HEK293T (cell line): ENCODE measurements at regions not wholly inside any gene's neighbourhood (a gene's known extent, or its start where the extent isn't known, plus 50 kb on each side); places are given as distances from the start of the nearest gene placed in this dataset.
"Not testable (repeated sequence)": the region's sequence is repeated elsewhere in the genome, so short reads cannot be mapped to it uniquely, and the experiment has no call there.

Experiments used
- CTCF ChIA-PET: fragments of 350-600 bp; formaldehyde crosslinking; extraction: SDS; loops from one replicate; lab custom pipeline; 2021; ENCODE audit warnings: antibody characterized with exemption, inconsistent platforms; lab: Yijun Ruan, JAX
- POLR2A ChIA-PET: fragments of 350-600 bp; formaldehyde crosslinking; extraction: SDS; loops from one replicate; lab custom pipeline; 2020; ENCODE audit warnings: antibody characterized with exemption, inconsistent platforms; lab: Yijun Ruan, JAX
- DNase-seq: peaks from one replicate; pipeline ENCODE4 v3.0.0; 2012; ENCODE audit warnings: mixed read lengths; ENCODE audit errors: extremely low spot score
- ARNT ChIP-seq: fragments of 450-650 bp; IDR thresholded peaks from 2 replicates; pipeline ENCODE4 v1.6.1; 2017; ENCODE audit warnings: mild to moderate bottlenecking
- BHLHE40 ChIP-seq: fragments of 450-650 bp; IDR thresholded peaks from 2 replicates; pipeline ENCODE4 v1.6.1; 2016; ENCODE audit warnings: mild to moderate bottlenecking, moderate library complexity, borderline replicate concordance
- CTBP1 ChIP-seq: fragments of 450-650 bp; IDR thresholded peaks from 2 replicates; pipeline ENCODE4 v1.6.1; 2016; ENCODE audit warnings: borderline replicate concordance
- ELF4 ChIP-seq: fragments of 450-650 bp; IDR thresholded peaks from 2 replicates; pipeline ENCODE4 v1.6.1; 2017; ENCODE audit warnings: antibody characterized with exemption
- FOXA1 ChIP-seq: fragments of 450-650 bp; IDR thresholded peaks from 2 replicates; pipeline ENCODE4 v1.6.1; 2016; ENCODE audit warnings: mild to moderate bottlenecking
- FOXK2 ChIP-seq: fragments of 450-650 bp; IDR thresholded peaks from 2 replicates; pipeline ENCODE4 v1.6.1; 2016; ENCODE audit warnings: mild to moderate bottlenecking
- FOXM1 ChIP-seq: fragments of 450-650 bp; IDR thresholded peaks from 2 replicates; pipeline ENCODE4 v1.6.1; 2017; ENCODE audit warnings: mild to moderate bottlenecking, borderline replicate concordance
- HDGF ChIP-seq: fragments of 450-650 bp; IDR thresholded peaks from 2 replicates; pipeline ENCODE4 v1.6.1; 2017; ENCODE audit warnings: antibody characterized with exemption, borderline replicate concordance
- L3MBTL2 ChIP-seq: fragments of 450-650 bp; conservative IDR thresholded peaks from 2 replicates; pipeline ENCODE4 v1.6.1; 2016; ENCODE audit warnings: mild to moderate bottlenecking
- LEF1 ChIP-seq: fragments of 450-650 bp; IDR thresholded peaks from 2 replicates; pipeline ENCODE4 v1.6.1; 2017; ENCODE audit warnings: mild to moderate bottlenecking, borderline replicate concordance
- NFRKB ChIP-seq: fragments of 450-650 bp; IDR thresholded peaks from 2 replicates; pipeline ENCODE4 v1.6.1; 2016; ENCODE audit warnings: mild to moderate bottlenecking, moderate library complexity
- PKNOX1 ChIP-seq: fragments of 450-650 bp; IDR thresholded peaks from 2 replicates; pipeline ENCODE4 v1.6.1; 2016
- SUZ12 ChIP-seq: fragments of 450-650 bp; IDR thresholded peaks from 2 replicates; pipeline ENCODE4 v1.6.1; 2016; ENCODE audit warnings: mild to moderate bottlenecking
- TARDBP ChIP-seq: fragments of 450-650 bp; IDR thresholded peaks from 2 replicates; pipeline ENCODE4 v1.6.1; 2016
- ZNF384 ChIP-seq: fragments of 450-650 bp; IDR thresholded peaks from 2 replicates; pipeline ENCODE4 v1.6.1; 2016

GRCh38 chr1:170436928-170437327, 95.0 kb upstream of the GORAB start:
- POLR2A ChIA-PET = no interaction called here
- no peak for DNase-seq
- CTCF ChIA-PET = no interaction called here
- no peak for TF ChIP-seq NFRKB
- TF ChIP-seq LEF1 = no peak
- TF ChIP-seq ZNF384 = no peak
- TF ChIP-seq FOXM1 = no peak
- TF ChIP-seq PKNOX1 = no peak
- no peak for TF ChIP-seq TARDBP
- TF ChIP-seq HDGF = no peak
- TF ChIP-seq FOXA1 = no peak
- TF ChIP-seq L3MBTL2 = no peak
- no peak for TF ChIP-seq SUZ12
- no peak for TF ChIP-seq CTBP1
- no peak for TF ChIP-seq ELF4
- no peak for TF ChIP-seq ARNT

GRCh38 chr1:170445096-170445495, 86.9 kb upstream of the GORAB start:
- DNase-seq = no peak
- ChIA-PET CTCF (no interaction called here), POLR2A (no interaction called here)
- no peak for TF ChIP-seq FOXM1
- no peak for TF ChIP-seq SUZ12
- no peak for TF ChIP-seq TARDBP
- TF ChIP-seq ELF4 = no peak

GRCh38 chr1:170448661-170449158, 83.3 kb upstream of the GORAB start:
- ChIA-PET POLR2A (no interaction called here), CTCF (no interaction called here)
- DNase-seq = no peak
- TF ChIP-seq BHLHE40 = no peak
- TF ChIP-seq SUZ12 = no peak

GRCh38 chr1:170457325-170458050, 74.5 kb upstream of the GORAB start:
- DNase-seq, POLR2A ChIA-PET: not testable (repeated sequence)
- CTCF ChIA-PET = interaction anchor here (0.6 kb wide), 2 partner anchors 215 to 232 kb away, joined by 3 to 4 read pairs; no protein-coding TSS in a partner anchor

GRCh38 chr1:170460001-170460400, 72.0 kb upstream of the GORAB start:
- ChIA-PET CTCF (no interaction called here), POLR2A (no interaction called here)
- no peak for DNase-seq
- TF ChIP-seq PKNOX1 (no peak), FOXM1 (no peak), HDGF (no peak), ELF4 (no peak), NFRKB (no peak), CTBP1 (no peak), SUZ12 (no peak), FOXK2 (no peak)

- TF ChIP-seq TARDBP (no peak), CTBP1 (0 out of 2 replicates have a peak, but pooled peaks have one; percentile 9)
- POLR2A ChIA-PET = no interaction called here
- CTCF ChIA-PET = no interaction called here
- peak; percentile 37 for DNase-seq
Measured at GRCh38 chr1:170460414-170461155, 71.4 kb upstream of the GORAB start.

- ChIA-PET POLR2A (no interaction called here), CTCF (no interaction called here)
- TF ChIP-seq PKNOX1 (0 out of 2 replicates have a peak, but pooled peaks have one; percentile 21), TARDBP (no peak)
- DNase-seq = no peak
Measured at GRCh38 chr1:170461291-170461747, 70.6 kb upstream of the GORAB start.
